ENCODE measurements at regions not wholly inside any gene's neighbourhood (a gene's known extent, or its start where the extent isn't known, plus 50 kb on each side); places are given as distances from the start of the nearest gene placed in this dataset.

DNA sequence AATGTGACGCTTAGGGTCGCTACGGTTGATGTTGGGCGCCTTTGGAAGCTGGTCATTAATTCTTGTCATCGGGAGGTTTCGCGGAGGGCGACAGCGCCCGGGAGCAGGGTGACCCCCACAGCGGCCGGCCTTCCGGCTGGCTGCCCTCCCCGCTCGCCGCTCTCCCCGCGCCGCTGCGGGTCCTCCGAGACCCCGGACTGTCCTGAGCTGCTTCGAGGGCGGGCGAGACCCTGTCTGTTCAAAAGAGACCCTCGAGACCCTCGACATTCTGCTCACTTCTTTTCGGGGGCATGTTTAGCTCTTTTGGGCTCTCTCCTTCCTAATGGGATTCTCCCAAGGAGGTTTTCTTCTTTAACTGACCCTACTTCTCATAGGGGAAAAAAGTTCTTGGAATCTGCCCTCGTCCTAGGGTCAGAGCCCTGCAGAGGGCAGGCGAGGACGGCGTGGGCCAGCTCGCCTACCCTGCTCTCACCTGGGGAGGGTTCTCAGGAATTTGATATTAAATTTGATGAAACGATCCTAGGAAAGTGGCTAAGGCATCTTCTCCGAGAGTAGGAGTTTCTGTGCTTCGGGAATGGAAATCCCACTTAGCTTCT lies 257.0 kb downstream of the OTUD1 start:
- TF ChIP-seq EZH2phosphoT487 (IDR thresholded peaks at IDR 0.05; ENCODE audit: insufficient read depth, low read depth) (no peak), EZH2 (IDR thresholded peaks at IDR 0.05; ENCODE audit: insufficient read depth, poor library complexity, severe bottlenecking) (no peak)

Measured in GM23248 (cell line).